ENCODE measurements at regions not wholly inside any gene's neighbourhood (a gene's known extent, or its start where the extent isn't known, plus 50 kb on each side); places are given as distances from the start of the nearest gene placed in this dataset.

GRCh38 chr3:157618075-157618760 is 115.0 kb upstream of the VEPH1 start:
- peak; percentile 51 for DNase-seq

GRCh38 chr3:157614896-157615295 is 111.7 kb upstream of the VEPH1 start:
- no peak for DNase-seq

- DNase-seq: no peak
These were observed 108.4 kb upstream of the VEPH1 start for GRCh38 chr3:157611536-157612076.

GRCh38 chr3:157610876-157611535 is 107.8 kb upstream of the VEPH1 start:
- no peak for DNase-seq

GRCh38 chr3:157607826-157608405 is 104.7 kb upstream of the VEPH1 start:
- DNase-seq: no peak

- DNase-seq: no peak
These were observed 103.6 kb upstream of the VEPH1 start for GRCh38 chr3:157606852-157607197.

- DNase-seq: peak; percentile 61
These were observed 103.0 kb upstream of the VEPH1 start for GRCh38 chr3:157606011-157606851.

GRCh38 chr3:157605356-157605755 is 102.1 kb upstream of the VEPH1 start:
- no peak for DNase-seq

GRCh38 chr3:157602424-157602823 is 99.2 kb upstream of the VEPH1 start:
- no peak for DNase-seq

GRCh38 chr3:157595259-157595658 is 92.0 kb upstream of the VEPH1 start:
- no peak for DNase-seq

- DNase-seq: no peak
These were observed 91.2 kb upstream of the VEPH1 start for GRCh38 chr3:157594413-157594812.

GRCh38 chr3:157592769-157593168 is 89.6 kb upstream of the VEPH1 start:
- DNase-seq: no peak

GRCh38 chr3:157590273-157590672 is 87.1 kb upstream of the VEPH1 start:
- no peak for DNase-seq

- no peak for DNase-seq
These were observed 86.0 kb upstream of the VEPH1 start for GRCh38 chr3:157589211-157589610.

- DNase-seq: no peak
These were observed 85.3 kb upstream of the VEPH1 start for GRCh38 chr3:157588386-157589060.

- DNase-seq: no peak
These were observed 83.1 kb upstream of the VEPH1 start for GRCh38 chr3:157586293-157586692.

- no peak for DNase-seq
These were observed 82.2 kb upstream of the VEPH1 start for GRCh38 chr3:157585386-157585785.

- DNase-seq: no peak
These were observed 79.4 kb upstream of the VEPH1 start for GRCh38 chr3:157582637-157582973.

GRCh38 chr3:157581956-157582636 is 78.9 kb upstream of the VEPH1 start:
- DNase-seq: peak; percentile 16

GRCh38 chr3:157581371-157581770 is 78.2 kb upstream of the VEPH1 start:
- DNase-seq: no peak

GRCh38 chr3:157578181-157578580 is 75.0 kb upstream of the VEPH1 start:
- DNase-seq: no peak

- no peak for DNase-seq
These were observed 71.3 kb upstream of the VEPH1 start for GRCh38 chr3:157574531-157574930.

All from NCI-H226 (cell line).